Stimulated activated CD8-positive, alpha-beta memory T cell treated with anti-CD3 and anti-CD28 coated beads, Interleukin-2, amount 100 ng/mL, for 48 hours (primary cell): ENCODE measurements at regions not wholly inside any gene's neighbourhood (a gene's known extent, or its start where the extent isn't known, plus 50 kb on each side); places are given as distances from the start of the nearest gene placed in this dataset.
"Not testable (repeated sequence)": the region's sequence is repeated elsewhere in the genome, so short reads cannot be mapped to it uniquely, and the experiment has no call there.

Experiments used
- DNase-seq, 2 donors: peaks; one replicate each; pipeline ENCODE4 v3.0.0-alpha.2; 2020; ENCODE audit warnings: low read depth in 2 of 2

GRCh38 chr2:111365986-111366640 lies 245.4 kb downstream of the BCL2L11 start:
- not testable (repeated sequence) for DNase-seq

GRCh38 chr2:111366641-111367029 lies 245.9 kb downstream of the BCL2L11 start:
- not testable (repeated sequence) for DNase-seq

GRCh38 chr2:111367080-111367479 lies 246.4 kb downstream of the BCL2L11 start:
- DNase-seq, result not testable (repeated sequence)

GRCh38 chr2:111367871-111368270 lies 247.2 kb downstream of the BCL2L11 start:
- not testable (repeated sequence) for DNase-seq

- not testable (repeated sequence) for DNase-seq
Observed at GRCh38 chr2:111368288-111368687, 247.6 kb downstream of the BCL2L11 start.

GRCh38 chr2:111373060-111373459 lies 252.3 kb downstream of the BCL2L11 start:
- DNase-seq, result not testable (repeated sequence)

GRCh38 chr2:111373989-111374388 lies 253.3 kb downstream of the BCL2L11 start:
- DNase-seq, result not testable (repeated sequence)

GRCh38 chr2:111374734-111375133 lies 254.0 kb downstream of the BCL2L11 start:
- not testable (repeated sequence) for DNase-seq

GRCh38 chr2:111375320-111375883 lies 254.7 kb downstream of the BCL2L11 start:
- DNase-seq, result not testable (repeated sequence)

GRCh38 chr2:111376272-111376970 lies 255.7 kb downstream of the BCL2L11 start:
- not testable (repeated sequence) for DNase-seq

GRCh38 chr2:111376971-111377352 lies 256.2 kb downstream of the BCL2L11 start:
- DNase-seq, result not testable (repeated sequence)

- DNase-seq, result not testable (repeated sequence)
Observed at GRCh38 chr2:111377386-111377959, 256.8 kb downstream of the BCL2L11 start.

GRCh38 chr2:111378348-111378747 lies 257.6 kb downstream of the BCL2L11 start:
- not testable (repeated sequence) for DNase-seq

GRCh38 chr2:111380733-111381439 lies 260.2 kb downstream of the BCL2L11 start:
- DNase-seq, result not testable (repeated sequence)

- not testable (repeated sequence) for DNase-seq
Observed at GRCh38 chr2:111381530-111382306, 261.0 kb downstream of the BCL2L11 start.

GRCh38 chr2:111382507-111382906 lies 261.8 kb downstream of the BCL2L11 start:
- not testable (repeated sequence) for DNase-seq

GRCh38 chr2:111383311-111383710 lies 262.6 kb downstream of the BCL2L11 start:
- not testable (repeated sequence) for DNase-seq

- not testable (repeated sequence) for DNase-seq
Observed at GRCh38 chr2:111385226-111385957, 264.7 kb downstream of the BCL2L11 start.

GRCh38 chr2:111390605-111391004 lies 269.9 kb downstream of the BCL2L11 start:
- DNase-seq, result not testable (repeated sequence)
